BE2C (cell line): ENCODE measurements at regions not wholly inside any gene's neighbourhood (a gene's known extent, or its start where the extent isn't known, plus 50 kb on each side); places are given as distances from the start of the nearest gene placed in this dataset.

ENCODE experiments used
- DNase-seq: peaks from one replicate; pipeline ENCODE4 v3.0.0-alpha.2; 2020
- H3K27me3 ChIP-seq: fragments of 250-450 bp; sonication (Bioruptor Pico); 2 replicates; pipeline ENCODE4 v1.5.1; 2020; ENCODE audit warnings: mild to moderate bottlenecking
- H3K36me3 ChIP-seq: fragments of 250-450 bp; sonication (Bioruptor Pico); 2 replicates; pipeline ENCODE4 v1.5.1; 2020; ENCODE audit warnings: mild to moderate bottlenecking
- H3K4me1 ChIP-seq: fragments of 250-450 bp; sonication (Bioruptor Pico); 2 replicates; pipeline ENCODE4 v1.5.1; 2020
- H3K4me3 ChIP-seq: 2 replicates; pipeline ENCODE4 v1.5.1; 2011; ENCODE audit warnings: low read depth, low read length
- H3K9me3 ChIP-seq: fragments of 250-450 bp; sonication (Bioruptor Pico); 2 replicates; pipeline ENCODE4 v1.5.1; 2020
- TF ChIP-seq, protein P1 (sequence below): IDR thresholded peaks from 2 replicates; pipeline ENCODE4 v1.5.1; 2012; ENCODE audit warnings: mild to moderate bottlenecking, low read depth, low read length

DNA sequence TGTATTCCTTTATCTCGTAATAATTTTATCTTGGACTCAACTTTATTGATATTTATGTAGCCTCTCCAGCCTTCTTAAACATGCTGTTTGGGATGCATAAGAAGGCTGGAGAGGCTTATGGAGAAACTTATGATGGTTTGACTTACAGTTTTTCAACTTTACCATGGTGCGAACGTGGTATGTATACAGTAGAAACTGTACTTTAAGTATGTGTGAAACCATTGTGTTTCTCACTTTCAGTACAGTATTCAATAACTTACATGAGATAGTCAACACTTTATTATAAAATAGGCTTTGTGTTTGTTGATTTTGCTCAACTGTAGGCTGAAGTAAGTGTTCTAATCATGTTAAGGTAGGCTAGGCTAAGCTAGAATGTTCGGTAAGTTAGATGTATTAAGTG is 206.8 kb downstream of the SEC14L1 start:
- Histone ChIP-seq H3K27me3 (no peaks in the 10 kb centered on the region), H3K36me3 (no peaks in the 10 kb centered on the region), H3K4me1 (peaks cover 16% of the 10 kb centered on the region), H3K9me3 (no peaks in the 10 kb centered on the region), H3K4me3 (no peak overlapping the region)
- DNase-seq: no peak
- TF ChIP-seq, protein P1, sequence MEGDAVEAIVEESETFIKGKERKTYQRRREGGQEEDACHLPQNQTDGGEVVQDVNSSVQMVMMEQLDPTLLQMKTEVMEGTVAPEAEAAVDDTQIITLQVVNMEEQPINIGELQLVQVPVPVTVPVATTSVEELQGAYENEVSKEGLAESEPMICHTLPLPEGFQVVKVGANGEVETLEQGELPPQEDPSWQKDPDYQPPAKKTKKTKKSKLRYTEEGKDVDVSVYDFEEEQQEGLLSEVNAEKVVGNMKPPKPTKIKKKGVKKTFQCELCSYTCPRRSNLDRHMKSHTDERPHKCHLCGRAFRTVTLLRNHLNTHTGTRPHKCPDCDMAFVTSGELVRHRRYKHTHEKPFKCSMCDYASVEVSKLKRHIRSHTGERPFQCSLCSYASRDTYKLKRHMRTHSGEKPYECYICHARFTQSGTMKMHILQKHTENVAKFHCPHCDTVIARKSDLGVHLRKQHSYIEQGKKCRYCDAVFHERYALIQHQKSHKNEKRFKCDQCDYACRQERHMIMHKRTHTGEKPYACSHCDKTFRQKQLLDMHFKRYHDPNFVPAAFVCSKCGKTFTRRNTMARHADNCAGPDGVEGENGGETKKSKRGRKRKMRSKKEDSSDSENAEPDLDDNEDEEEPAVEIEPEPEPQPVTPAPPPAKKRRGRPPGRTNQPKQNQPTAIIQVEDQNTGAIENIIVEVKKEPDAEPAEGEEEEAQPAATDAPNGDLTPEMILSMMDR: no peak

DNA sequence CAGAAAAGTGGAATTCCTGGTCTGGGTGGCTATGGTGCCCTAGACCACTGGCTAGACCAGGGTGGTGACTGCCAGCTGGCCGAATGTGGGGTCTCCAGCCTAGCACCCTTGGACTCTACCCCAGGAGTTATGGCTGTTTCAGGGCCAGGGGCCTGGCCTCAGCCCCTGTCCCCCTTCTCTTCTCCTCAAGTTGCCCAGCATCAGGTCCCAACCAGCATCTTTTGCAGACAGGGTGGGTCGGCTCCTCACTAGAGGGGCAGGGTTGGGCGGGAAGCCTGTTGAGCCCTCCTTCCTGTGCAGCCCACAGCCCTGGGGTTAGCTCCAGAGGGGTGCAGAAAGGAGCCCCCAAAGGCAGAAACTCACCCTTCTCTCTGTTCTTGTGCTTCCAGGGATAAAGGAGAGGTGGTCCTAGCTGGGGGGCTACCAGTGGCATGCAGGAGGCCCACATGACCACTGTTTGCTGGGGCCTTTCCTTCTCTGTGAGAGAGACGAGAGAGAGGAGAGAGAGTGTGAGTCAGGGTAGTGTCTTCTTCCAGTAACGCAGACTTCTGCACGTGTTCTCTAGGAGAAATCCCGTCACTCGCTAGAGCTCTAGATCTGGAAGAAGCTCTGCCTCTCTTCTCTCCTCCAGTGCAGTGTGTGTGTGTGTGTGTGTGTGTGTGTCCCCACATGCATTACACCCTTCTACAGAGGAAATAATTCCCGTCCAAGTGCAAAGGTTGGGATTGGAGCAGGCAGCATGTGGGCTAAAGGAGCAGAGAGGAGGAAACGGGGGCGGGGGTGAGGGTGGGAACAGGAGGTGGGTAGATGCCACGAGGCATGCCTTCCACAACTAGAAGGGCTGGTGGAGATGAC is 209.4 kb downstream of the SEC14L1 start:
- Histone ChIP-seq H3K4me3 (no peak overlapping the region), H3K4me1 (peaks cover 16% of the 10 kb centered on the region), H3K9me3 (no peaks in the 10 kb centered on the region), H3K27me3 (no peaks in the 10 kb centered on the region), H3K36me3 (no peaks in the 10 kb centered on the region)
- DNase-seq: no peak
- TF ChIP-seq, protein P1: no peak

DNA sequence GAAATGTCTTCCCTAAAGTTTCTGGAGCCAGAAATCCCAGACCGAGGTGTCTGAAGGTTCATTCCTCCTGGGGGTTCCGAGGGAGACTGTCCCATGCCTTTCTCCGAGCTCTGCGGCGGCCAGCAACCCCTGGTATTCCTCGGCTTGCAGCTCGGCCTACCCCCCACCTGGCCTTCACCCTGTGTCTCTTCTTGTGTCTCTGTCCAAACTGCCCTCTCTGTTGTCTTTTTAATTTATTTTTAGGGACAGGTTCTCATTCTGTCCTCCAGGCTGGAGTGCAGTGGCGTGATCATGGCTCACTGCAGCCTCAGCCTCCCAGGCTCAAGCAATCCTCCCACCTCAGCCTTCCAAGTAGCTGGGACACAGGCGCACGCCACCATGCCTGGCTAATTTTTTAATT is 211.7 kb downstream of the SEC14L1 start:
- H3K4me1 ChIP-seq: peaks cover 16% of the 10 kb centered on the region

DNA sequence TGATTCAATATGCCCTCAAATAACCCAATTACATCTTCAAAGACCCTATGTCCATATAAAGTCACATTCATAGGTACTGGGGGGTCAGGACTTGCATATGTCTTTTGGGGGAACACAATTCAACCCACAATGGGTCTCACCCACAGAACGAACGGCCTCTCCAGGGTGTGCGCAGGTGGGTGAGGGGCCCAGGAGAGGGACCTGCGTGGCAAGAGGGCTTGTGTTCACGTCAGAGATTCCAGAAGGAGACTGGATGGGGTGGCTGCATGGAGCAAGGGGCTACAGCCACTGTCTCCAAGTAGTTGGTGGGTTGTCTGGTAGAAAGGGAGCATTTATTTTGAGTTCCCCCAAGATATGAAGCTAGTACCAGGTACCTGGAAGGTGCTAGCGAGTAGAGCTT is 212.2 kb downstream of the SEC14L1 start:
- no peak for DNase-seq
- H3K4me1 ChIP-seq: peaks cover 16% of the 10 kb centered on the region
- TF ChIP-seq, protein P1: no peak

More for the DNA sequence above, 211.7 kb downstream of the SEC14L1 start:
- TF ChIP-seq, protein P1: no peak
- Histone ChIP-seq H3K27me3 (no peaks in the 10 kb centered on the region), H3K9me3 (no peaks in the 10 kb centered on the region), H3K36me3 (no peaks in the 10 kb centered on the region), H3K4me3 (no peak overlapping the region)
- no peak for DNase-seq

DNA sequence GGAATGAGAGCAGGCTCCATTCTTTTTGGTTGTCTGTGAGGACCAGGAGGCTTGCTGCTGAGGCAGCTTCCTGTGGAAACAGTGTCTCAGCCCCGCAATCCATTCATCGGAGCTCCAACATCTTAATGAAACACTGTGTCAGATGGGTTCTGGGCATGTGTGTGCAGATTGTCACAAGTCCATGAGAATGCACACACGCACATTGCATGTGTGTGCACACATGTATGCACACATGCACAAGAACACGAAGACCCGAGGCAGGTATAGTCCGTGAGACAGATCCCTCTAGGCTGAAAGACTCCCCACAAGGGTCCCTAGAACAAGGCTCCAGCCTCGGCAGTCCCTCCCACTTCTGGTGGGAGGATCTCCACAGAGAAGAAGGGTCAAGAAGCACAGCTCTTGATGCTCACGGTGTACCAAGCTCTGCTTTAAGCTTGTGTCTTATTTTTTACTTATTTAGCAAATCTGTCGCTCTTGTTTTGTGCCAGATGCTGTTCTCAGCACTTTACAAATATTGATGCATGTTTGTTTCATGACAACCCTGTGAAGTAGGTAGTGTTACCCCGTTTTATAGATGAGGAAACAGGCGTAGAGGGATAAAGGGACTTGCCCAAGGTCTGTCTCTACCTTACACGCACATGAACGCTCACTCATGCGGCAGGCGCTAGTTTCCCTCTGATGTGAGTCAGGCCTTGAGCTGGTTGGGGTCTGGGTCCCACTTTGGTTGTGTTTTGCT is 213.1 kb downstream of the SEC14L1 start:
- Histone ChIP-seq H3K4me3 (no peak overlapping the region), H3K4me1 (peaks cover 16% of the 10 kb centered on the region), H3K36me3 (no peaks in the 10 kb centered on the region), H3K9me3 (no peaks in the 10 kb centered on the region), H3K27me3 (no peaks in the 10 kb centered on the region)
- TF ChIP-seq, protein P1: no peak
- no peak for DNase-seq

More for the DNA sequence above, 212.2 kb downstream of the SEC14L1 start:
- Histone ChIP-seq H3K9me3 (no peaks in the 10 kb centered on the region), H3K4me3 (no peak overlapping the region), H3K27me3 (no peaks in the 10 kb centered on the region), H3K36me3 (no peaks in the 10 kb centered on the region)

DNA sequence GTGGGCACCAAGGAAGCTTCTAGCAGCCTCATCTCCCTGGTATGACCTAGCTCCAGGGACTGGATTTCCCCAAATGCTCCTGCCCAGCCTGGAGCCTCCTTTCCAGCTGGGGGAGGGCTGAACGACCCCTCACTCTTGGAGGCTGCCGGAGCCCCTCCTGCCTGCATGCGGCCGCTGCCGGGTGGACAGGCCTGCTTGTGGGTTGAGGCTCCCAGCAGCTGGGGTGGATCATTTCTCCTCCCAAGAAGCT is 213.6 kb downstream of the SEC14L1 start:
- no peaks in the 10 kb centered on the region for H3K36me3 ChIP-seq
- H3K27me3 ChIP-seq: no peaks in the 10 kb centered on the region
- H3K4me1 ChIP-seq: peaks cover 16% of the 10 kb centered on the region
- no peaks in the 10 kb centered on the region for H3K9me3 ChIP-seq
- no peak overlapping the region for H3K4me3 ChIP-seq
- DNase-seq: no peak
- TF ChIP-seq, protein P1: no peak
